ENCODE measurements at regions not wholly inside any gene's neighbourhood (a gene's known extent, or its start where the extent isn't known, plus 50 kb on each side); places are given as distances from the start of the nearest gene placed in this dataset.

DNA sequence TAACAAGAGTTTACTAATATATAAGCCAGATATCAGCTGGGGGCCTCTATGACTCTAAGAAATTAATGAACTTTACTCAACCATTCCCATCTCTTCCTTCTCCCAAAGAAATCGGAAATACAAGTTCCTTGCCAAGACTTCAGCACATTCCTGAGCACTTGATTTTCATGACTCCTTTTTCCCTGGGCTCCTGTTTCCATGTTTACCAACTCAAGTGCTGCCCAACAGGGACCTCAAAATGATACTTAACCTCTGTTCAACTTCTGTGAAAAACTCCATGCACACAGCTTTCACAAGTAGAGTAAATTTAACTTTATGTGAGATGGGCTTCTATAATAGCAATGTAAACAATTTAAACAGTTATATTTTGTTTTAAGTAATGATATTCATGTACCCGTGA is 315.8 kb upstream of the CDIN1 start:
- no peak for DNase-seq (ENCODE audit: low read depth in 3 of 3)

DNA sequence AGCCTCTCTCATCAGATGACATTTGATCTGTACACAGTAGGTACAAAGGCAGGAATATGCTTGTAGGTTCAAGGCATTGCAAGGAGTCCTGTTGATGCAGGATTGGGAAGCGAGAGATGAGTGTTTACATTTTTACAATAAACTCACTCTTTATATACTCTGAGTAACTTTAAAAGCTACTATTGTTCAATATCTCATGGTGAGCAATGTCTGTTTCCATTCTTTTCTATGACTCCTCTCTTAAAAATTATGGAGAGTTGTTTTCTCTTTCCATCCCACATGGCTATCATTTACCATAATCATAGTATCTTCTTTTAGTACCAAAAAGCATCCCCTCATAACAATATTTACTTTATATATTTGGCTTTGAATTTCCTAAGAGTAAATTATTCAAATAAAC is 314.0 kb upstream of the CDIN1 start:
- DNase-seq (ENCODE audit: low read depth in 3 of 3), result no peak

GRCh38 chr15:36271048-36271447 is 308.4 kb upstream of the CDIN1 start:
- DNase-seq (ENCODE audit: low read depth in 3 of 3), result no peak

- no peak for DNase-seq (ENCODE audit: low read depth in 3 of 3)
Measured at GRCh38 chr15:36275656-36276055, 303.8 kb upstream of the CDIN1 start.

DNA sequence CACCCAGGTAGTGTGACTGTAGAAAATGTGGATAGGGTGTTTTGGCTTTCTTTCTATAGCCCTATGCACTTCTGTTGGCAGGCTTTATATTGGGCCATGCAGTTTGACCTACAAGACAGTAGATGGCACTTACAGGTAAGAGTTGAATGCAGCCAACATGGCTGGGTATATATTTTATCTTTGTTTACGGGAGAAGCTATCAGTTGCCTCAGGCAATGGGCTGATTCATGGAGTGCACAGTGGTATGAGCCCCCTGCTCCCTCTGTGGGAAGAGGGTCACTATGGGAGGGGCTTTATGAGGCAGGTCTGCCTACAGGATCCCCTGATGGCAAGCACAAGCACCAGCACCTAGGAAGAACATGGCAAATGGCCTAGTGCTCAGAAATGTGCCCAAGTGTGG is 301.2 kb upstream of the CDIN1 start:
- DNase-seq (ENCODE audit: low read depth in 3 of 3), result no peak

DNA sequence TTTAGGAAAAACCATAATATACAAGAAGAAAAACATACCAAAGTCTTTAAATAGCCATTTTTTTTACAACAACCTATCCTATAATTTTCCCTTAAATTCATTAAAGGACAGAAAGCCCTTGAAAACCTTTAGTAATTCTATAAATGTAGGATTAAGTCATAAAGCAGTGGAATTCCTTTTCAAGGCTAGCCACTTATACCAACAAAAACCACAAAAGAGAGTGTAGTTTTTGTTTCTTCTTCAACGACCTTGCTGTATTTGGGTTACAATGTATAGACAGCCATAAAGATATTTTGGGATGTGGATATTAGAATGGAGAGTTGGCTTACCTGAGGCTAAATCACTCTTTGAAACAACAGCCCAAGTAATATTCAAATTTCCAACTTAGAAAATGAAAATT is 296.6 kb upstream of the CDIN1 start:
- no peak for DNase-seq (ENCODE audit: low read depth in 3 of 3)

DNA sequence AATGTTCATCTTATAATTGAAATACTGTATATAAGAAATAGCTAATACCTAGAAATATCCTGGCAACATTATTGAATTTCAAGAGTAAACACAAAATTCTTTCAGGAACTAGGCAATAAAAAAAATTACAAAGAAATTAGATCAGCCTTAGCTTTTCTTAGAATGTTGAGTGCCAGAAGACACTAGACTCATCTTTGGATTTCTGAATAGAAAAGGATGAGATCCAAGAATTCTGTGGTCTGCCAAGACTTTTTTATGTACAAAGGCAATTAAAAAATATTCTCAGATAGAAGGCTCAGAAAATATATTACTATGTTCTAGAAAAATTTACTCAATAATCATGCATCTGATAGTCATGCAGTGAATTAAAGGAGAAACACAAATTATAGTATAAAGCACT is 294.5 kb upstream of the CDIN1 start:
- no peak for DNase-seq (ENCODE audit: low read depth in 3 of 3)

- DNase-seq (ENCODE audit: low read depth in 3 of 3), result no peak
Measured at GRCh38 chr15:36291501-36291900, 287.9 kb upstream of the CDIN1 start.

DNA sequence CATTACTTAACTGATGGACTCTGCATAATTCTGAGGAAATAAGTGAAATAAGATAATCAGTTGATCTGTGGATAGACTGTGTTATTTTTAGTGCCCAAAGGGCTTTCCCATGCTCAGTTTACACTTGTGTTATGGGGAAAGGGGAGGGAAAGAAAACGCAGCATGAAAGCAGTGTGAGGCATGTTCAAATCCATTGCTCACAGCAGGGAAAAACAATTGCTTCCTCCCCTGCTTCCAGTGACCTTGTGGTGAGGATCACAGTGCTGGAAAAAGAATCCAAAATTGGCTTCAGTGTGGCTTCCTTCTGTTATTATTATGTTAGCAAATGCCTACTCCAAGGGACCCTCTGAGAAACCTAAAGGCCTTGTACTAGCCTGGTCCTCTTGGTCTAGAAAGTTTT is 285.1 kb upstream of the CDIN1 start:
- no peak for DNase-seq (ENCODE audit: low read depth in 3 of 3)

DNA sequence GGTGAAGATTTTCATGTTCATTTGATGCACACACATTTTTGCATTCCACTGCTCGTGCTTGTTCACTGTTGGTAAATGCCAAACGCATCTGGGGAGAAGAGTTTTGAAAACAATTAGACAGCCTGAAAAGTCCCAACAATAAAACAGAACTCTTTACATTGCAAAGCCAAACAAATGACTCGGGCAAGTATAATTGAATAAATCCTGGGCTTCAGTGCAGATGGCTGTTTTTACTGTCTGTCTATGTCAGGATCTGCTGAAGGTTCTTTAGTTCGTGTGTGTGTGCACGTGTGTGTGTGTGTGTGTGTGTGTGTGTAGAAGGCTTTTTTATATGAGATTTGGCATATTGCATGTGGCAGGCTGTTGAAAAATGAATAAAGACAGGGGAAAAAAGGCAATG is 277.5 kb upstream of the CDIN1 start:
- DNase-seq (ENCODE audit: low read depth in 3 of 3), result no peak

DNA sequence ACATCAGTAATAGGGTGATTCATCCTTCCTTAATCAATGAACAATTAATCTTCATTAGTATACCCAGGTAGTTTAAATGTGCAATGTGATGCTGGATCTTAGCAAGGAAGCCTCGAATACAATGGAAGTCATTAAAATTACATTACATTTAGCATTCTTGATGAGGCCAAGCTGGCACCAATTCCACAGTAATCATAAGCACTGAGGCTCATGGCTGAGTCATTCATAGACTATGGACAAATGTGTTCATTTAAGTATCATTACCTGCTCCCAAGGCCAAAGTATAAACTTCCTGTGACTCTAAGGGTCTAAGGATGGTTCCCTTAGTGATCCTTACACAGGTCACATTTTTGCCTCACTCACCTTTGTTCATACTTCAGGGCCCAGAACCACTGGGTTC is 266.4 kb upstream of the CDIN1 start:
- DNase-seq (ENCODE audit: low read depth in 3 of 3), result no peak

- DNase-seq (ENCODE audit: low read depth in 3 of 3), result no peak
Measured at GRCh38 chr15:36313736-36314280, 265.6 kb upstream of the CDIN1 start.

DNA sequence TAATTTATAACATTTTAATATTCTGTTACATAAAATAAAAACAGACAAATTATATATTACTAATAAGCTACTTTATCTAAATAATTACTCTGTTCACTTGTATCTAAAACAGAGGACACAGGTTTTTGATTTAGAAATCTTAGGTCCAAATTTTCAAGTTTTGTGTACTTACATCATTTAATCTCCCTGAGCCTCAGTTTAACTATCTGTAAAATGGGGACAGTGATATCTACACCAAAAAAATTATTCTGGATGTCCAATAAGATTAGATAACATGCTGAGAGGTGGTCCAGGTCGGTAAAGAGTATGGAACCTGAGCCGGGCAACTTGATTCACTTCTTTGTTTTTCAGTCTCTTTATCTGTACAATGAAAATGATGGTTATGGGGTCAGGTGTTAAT is 263.8 kb upstream of the CDIN1 start:
- no peak for DNase-seq (ENCODE audit: low read depth in 3 of 3)

DNA sequence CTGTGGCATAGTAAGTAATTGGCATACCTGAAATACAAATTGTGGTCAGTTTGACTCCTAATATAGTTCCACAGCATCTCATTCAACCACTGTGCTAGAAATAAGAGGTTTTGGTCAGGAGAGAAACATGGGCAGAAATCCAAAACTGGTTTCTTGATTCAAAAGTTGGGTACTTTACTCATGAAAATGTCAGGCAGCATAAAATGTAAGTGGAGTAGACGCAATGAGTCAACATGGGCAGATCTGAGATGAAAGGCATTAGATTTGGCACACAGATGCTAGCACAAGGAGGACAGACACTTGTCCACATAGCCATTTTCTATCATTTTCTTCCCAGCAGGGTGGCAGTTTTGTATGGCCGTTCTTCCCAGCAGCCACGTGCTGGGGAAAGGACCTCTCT is 255.8 kb upstream of the CDIN1 start:
- DNase-seq (ENCODE audit: low read depth in 3 of 3), result no peak

DNA sequence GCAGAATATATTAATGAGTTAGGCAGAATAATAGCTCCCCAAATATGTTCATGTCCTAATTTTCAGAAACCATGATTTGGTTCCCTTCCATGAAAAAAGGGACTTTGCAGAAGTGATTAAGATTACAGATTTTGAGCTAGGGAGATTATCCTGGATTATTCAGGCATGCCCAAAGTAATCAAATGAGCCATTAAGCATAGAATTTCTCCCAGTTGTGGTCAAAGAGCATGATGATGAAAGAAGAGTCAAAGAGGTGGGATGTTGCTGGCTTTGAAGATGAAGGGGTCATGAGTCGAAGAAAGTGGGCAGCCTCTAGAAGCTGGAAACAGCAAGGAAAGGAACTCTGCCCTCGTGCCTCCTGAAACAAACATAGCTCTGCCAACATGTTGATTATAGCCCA is 254.2 kb upstream of the CDIN1 start:
- DNase-seq (ENCODE audit: low read depth in 3 of 3), result no peak

DNA sequence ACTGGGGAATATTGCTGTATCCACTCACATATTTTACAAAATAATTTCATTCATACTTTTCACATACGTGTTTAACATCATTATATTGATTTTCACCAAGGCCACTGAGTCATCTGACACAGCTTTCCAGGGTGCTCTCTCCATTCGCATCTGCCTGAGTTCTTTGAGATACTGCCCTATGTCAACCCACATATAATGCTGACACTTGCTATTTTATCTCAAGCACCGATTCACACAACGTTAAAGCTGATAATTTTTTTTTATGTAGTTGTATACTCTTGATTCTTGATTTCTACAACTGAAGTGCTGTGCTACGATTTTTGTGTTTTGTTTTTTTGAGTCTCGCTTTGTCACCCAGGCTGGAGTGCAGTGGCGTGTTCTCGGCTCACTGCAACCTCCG is 249.8 kb upstream of the CDIN1 start:
- no peak for DNase-seq (ENCODE audit: low read depth in 3 of 3)

DNA sequence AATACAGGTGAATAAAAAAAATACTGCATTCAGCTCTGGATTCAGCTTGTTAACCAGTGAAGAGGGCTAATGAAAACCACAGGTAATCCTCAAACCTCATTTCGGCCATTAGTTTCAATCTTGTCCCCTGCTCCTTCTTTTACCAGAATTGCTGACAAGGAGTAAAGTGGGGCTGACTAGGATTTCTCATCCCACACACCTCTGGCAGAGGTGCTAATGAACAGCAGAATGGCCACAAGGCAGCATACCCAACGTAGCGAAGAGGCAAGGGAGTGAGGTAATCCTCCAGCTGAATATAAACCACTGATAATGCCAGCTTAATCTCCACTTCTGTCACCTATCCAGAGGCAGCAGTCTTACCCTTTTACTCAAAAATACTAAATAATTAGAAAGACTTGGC is 248.8 kb upstream of the CDIN1 start:
- DNase-seq (ENCODE audit: low read depth in 3 of 3), result no peak

- DNase-seq (ENCODE audit: low read depth in 3 of 3), result no peak
Measured at GRCh38 chr15:36331531-36332275, 247.7 kb upstream of the CDIN1 start.

DNA sequence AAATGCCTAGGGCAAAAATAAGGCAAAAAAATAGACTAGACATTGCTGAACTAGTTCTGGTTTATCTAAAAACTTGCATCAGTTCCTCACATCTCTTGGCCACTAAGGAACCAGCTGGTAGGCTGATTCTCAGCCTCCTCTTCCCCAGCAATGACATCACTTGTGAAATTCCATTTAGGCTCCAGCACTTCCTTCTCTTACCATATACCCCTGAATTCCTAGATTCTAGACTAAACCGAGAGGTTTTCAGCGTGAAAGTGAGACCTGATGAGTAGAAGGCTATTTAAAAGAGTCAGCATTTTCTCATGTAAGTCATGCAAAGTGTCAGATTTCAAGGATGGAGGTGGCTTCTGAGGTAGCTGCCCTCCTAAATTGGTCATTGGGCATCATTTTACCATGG is 247.1 kb upstream of the CDIN1 start:
- DNase-seq (ENCODE audit: low read depth in 3 of 3), result no peak

GRCh38 chr15:36332896-36333295 is 246.5 kb upstream of the CDIN1 start:
- DNase-seq (ENCODE audit: low read depth in 3 of 3), result no peak

GRCh38 chr15:36334059-36334458 is 245.4 kb upstream of the CDIN1 start:
- DNase-seq (ENCODE audit: low read depth in 3 of 3), result no peak

GRCh38 chr15:36335224-36335623 is 244.2 kb upstream of the CDIN1 start:
- DNase-seq (ENCODE audit: low read depth in 3 of 3), result no peak

DNA sequence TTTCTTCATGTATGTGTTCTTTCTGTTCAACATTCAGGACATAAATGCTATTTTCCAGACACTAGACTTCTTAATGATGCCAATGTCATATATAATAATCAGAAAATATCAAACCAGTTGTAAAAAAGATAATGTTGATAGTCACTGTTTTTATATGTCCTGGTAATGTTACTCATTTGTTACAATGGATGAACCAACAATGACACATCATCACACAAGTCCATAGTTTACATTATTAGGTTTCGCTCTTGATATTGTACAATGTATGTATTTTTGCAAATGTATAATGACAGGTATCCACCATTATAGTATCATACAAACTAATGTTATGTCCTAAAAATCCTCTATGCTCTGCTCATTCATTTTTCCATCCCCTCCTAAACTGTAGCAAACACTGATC is 243.8 kb upstream of the CDIN1 start:
- no peak for DNase-seq (ENCODE audit: low read depth in 3 of 3)

DNA sequence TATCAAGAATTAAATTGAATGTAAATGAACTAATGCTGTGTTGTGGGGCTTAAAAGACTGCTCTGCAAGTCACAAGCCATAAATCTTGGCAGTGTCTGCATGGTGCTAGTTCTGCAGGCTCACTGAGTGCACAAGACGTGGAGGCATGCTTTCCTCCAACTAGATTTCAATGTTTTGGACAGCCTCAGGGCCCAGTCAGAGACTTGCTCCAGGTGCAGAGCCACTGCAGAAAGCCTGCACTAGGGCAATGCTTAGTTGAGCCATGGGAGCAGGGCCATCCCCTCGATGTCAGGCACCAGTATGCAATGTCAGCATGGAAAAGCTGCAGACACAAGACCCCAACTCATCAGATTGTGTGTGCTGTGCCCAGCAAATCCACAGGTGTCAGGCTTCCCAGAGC is 234.5 kb upstream of the CDIN1 start:
- no peak for DNase-seq (ENCODE audit: low read depth in 3 of 3)

Data from stimulated activated CD4-positive, alpha-beta T cell treated with anti-CD3 and anti-CD28 coated beads, TNF-alpha, amount 100 ng/mL, for 4 hours (primary cell).